Spleen (tissue), 11 donors: ENCODE measurements at regions not wholly inside any gene's neighbourhood (a gene's known extent, or its start where the extent isn't known, plus 50 kb on each side); places are given as distances from the start of the nearest gene placed in this dataset.

ENCODE experiments used
- DNase-seq: peaks from one replicate; pipeline ENCODE4 v3.0.0-alpha.2; 2020
- H3K27ac ChIP-seq, 8 donors: fragments of 200-600 bp; sonication (generic) in 7 of 8; 1 replicate in 4 of 8; 2 replicates in 4 of 8; pipeline versions ENCODE4 v1.5.0 to v1.8.0; 2016 to 2021; ENCODE audit warnings: inconsistent platforms in 4 of 8, mild to moderate bottlenecking in 4 of 8, moderate library complexity in 1 of 8
- H3K27me3 ChIP-seq, 7 donors: fragments of 200-600 bp; sonication (generic) in 6 of 7; replicated peaks in 1 of 7; 1 replicate in 4 of 7; 2 replicates in 3 of 7; pipeline versions ENCODE4 v1.5.0 to v1.8.0; 2016 to 2021; ENCODE audit warnings: inconsistent platforms in 3 of 7, mild to moderate bottlenecking in 1 of 7
- H3K36me3 ChIP-seq, 6 donors: fragments of 200-600 bp; sonication (generic) in 5 of 6; 1 replicate in 4 of 6; 2 replicates in 2 of 6; pipeline versions ENCODE4 v1.5.0 to v1.8.0; 2016 to 2021; ENCODE audit warnings: inconsistent platforms in 2 of 6
- H3K4me1 ChIP-seq, 6 donors: fragments of 200-600 bp; sonication (generic) in 5 of 6; 1 replicate in 3 of 6; 2 replicates in 3 of 6; pipeline versions ENCODE4 v1.5.0 to v1.8.0; 2016 to 2021; ENCODE audit warnings: inconsistent platforms in 3 of 6
- H3K4me3 ChIP-seq, 8 donors: fragments of 200-600 bp; sonication (generic) in 7 of 8; 1 replicate in 4 of 8; 2 replicates in 4 of 8; pipeline versions ENCODE4 v1.5.0 to v1.8.0; 2016 to 2021; ENCODE audit warnings: inconsistent platforms in 4 of 8, mild to moderate bottlenecking in 4 of 8, moderate library complexity in 2 of 8
- H3K9me3 ChIP-seq, 8 donors: fragments of 200-600 bp; sonication (generic) in 7 of 8; 1 replicate in 4 of 8; 2 replicates in 4 of 8; pipeline versions ENCODE4 v1.5.0 to v1.8.0; 2016 to 2021; ENCODE audit warnings: inconsistent platforms in 4 of 8
- POLR2A ChIP-seq, 3 donors: fragments of 450-650 bp; IDR thresholded peaks; one replicate each; pipeline ENCODE4 v1.5.1; 2017; ENCODE audit warnings: antibody characterized with exemption in 3 of 3, mild to moderate bottlenecking in 1 of 3
- POLR2AphosphoS5 ChIP-seq, 3 donors: sonication (generic); formaldehyde crosslinking; IDR thresholded peaks; one replicate each; pipeline ENCODE4 v1.5.1; 2017; ENCODE audit warnings: antibody characterized with exemption in 3 of 3
- WGBS, 5 donors: extraction: QIAGEN DNeasy Blood & Tissue Kit in 3 of 5; methylation state at CpG; one replicate each; pipeline versions ENCODE4 v1.1.5 to v1.1.7; 2013 to 2018; 5-methylcytosine and 5-hydroxymethylcytosine counted together
- intact Hi-C: fragments of 100-400 bp; cut with DNase I; formaldehyde crosslinking; loops from one replicate; pipeline ENCODE4 v1.15.0; 2023; ENCODE audit warnings: low total_unique reads
- TF ChIP-seq, protein P1 (sequence below), 11 experiments: fragments of 200-600 bp in 7 of 11; fragments of 450-650 bp in 4 of 11; sonication (generic) in 4 of 11; IDR thresholded peaks in 8 of 11; conservative IDR thresholded peaks in 3 of 11; 1 replicate in 7 of 11; 2 replicates in 4 of 11; pipeline versions ENCODE4 v1.4.0 to v1.8.0; 2016 to 2021; ENCODE audit warnings: antibody characterized with exemption in 11 of 11, inconsistent platforms in 4 of 11, mild to moderate bottlenecking in 1 of 11
- donor health status: healthy with polysubstance abuse.
- donor health status: DM: no; HTN: no; CAD: no; lungs with moderate emphysema.
- donor health status: DM: no; HTN: no; CAD: no.
- donor health status: Bipolar disorder and iron deficiency.
- donor health status: healthy.
- donor health status: DM: no; HTN: no; CAD: no.
- donor health status: DM: yes; HTN: yes; CAD: no.

DNA sequence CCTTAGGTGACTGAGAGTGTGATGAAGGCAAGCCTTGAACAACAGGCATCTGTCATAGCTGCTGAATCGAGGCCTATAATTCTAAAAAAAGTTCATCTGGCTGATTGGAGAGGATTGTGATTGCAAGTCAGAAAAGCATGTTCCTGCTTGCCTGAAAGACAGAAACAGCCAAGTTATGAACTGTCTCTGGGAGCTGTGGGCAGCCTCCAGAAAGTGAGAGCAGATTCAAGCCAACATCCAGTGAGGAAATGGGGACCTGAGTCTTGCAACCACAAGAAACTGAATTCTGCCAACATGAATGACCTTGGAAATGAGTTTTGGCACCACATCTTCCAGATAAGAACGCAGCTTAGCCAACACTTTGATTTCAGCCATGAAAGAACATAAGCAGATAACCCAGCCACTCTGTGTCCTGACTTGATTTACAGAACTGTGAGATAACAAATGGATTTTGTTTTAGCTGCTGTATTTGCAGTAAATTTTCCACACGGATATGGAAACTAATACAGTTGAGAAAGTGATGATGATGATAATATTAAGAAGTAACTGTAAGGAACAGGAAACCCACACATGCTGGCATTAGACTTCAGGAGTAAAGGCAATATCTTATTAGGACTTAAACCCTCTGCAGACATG lies 240.3 kb upstream of the NDST3 start:
- no peaks in the 10 kb centered on the region for H3K4me1 ChIP-seq
- DNase-seq: no peak
- no peaks in the 10 kb centered on the region for H3K27me3 ChIP-seq
- H3K9me3 ChIP-seq: no peaks in the 10 kb centered on the region
- H3K27ac ChIP-seq: no peak overlapping the region
- H3K36me3 ChIP-seq: no peaks in the 10 kb centered on the region
- 37 to 80% (median 48%) methylated on average over 3 of the region's 3 CpGs for WGBS, 5 donors
- intact Hi-C loops: no loop called here
- H3K4me3 ChIP-seq: no peak overlapping the region
- TF ChIP-seq POLR2A (IDR thresholded peaks at IDR 0.05) (no peak), POLR2AphosphoS5 (IDR thresholded peaks at IDR 0.05) (no peak)
- TF ChIP-seq, protein P1, sequence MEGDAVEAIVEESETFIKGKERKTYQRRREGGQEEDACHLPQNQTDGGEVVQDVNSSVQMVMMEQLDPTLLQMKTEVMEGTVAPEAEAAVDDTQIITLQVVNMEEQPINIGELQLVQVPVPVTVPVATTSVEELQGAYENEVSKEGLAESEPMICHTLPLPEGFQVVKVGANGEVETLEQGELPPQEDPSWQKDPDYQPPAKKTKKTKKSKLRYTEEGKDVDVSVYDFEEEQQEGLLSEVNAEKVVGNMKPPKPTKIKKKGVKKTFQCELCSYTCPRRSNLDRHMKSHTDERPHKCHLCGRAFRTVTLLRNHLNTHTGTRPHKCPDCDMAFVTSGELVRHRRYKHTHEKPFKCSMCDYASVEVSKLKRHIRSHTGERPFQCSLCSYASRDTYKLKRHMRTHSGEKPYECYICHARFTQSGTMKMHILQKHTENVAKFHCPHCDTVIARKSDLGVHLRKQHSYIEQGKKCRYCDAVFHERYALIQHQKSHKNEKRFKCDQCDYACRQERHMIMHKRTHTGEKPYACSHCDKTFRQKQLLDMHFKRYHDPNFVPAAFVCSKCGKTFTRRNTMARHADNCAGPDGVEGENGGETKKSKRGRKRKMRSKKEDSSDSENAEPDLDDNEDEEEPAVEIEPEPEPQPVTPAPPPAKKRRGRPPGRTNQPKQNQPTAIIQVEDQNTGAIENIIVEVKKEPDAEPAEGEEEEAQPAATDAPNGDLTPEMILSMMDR (IDR thresholded peaks at IDR 0.05 in 8 of 11, conservative IDR thresholded peaks at IDR 0.05 in 3 of 11): no peak

GRCh38 chr4:117796677-117797076 lies 237.6 kb upstream of the NDST3 start:
- Histone ChIP-seq H3K27ac (no peak overlapping the region), H3K4me3 (no peak overlapping the region), H3K9me3 (no peaks in the 10 kb centered on the region), H3K36me3 (no peaks in the 10 kb centered on the region), H3K27me3 (no peaks in the 10 kb centered on the region), H3K4me1 (no peaks in the 10 kb centered on the region)
- TF ChIP-seq, protein P1 (IDR thresholded peaks at IDR 0.05 in 8 of 11, conservative IDR thresholded peaks at IDR 0.05 in 3 of 11): no peak
- TF ChIP-seq POLR2AphosphoS5 (IDR thresholded peaks at IDR 0.05) (no peak), POLR2A (IDR thresholded peaks at IDR 0.05) (no peak)
- 50 to 57% (median 56%) methylated on average over 1 of the region's 1 CpG for WGBS, 5 donors
- DNase-seq: no peak
- intact Hi-C loops: no loop called here

DNA sequence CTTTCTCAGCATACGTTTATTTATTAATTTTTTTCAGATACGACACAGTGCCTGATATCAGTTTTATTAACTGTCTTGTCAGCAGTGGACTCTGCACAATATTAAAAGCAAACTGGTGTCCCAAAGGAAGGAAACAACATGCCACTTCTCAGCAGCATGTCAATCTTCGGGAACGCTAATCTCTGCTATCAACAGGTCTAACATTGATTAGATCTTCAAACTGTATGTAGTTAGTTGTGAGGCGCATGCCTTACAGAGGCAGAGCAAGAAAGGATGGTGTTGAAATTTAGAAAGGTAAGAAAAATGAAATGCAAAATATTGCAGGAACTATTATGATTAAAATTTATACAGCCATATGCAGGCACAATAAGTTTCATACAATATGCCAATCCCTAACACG lies 233.7 kb upstream of the NDST3 start:
- Histone ChIP-seq H3K27ac (no peak overlapping the region), H3K27me3 (no peaks in the 10 kb centered on the region), H3K4me3 (no peak overlapping the region), H3K36me3 (no peaks in the 10 kb centered on the region), H3K4me1 (no peaks in the 10 kb centered on the region), H3K9me3 (no peaks in the 10 kb centered on the region)
- no peak for DNase-seq
- intact Hi-C loops: no loop called here
- no peak for TF ChIP-seq POLR2A (IDR thresholded peaks at IDR 0.05)
- TF ChIP-seq POLR2AphosphoS5 (IDR thresholded peaks at IDR 0.05): no peak
- TF ChIP-seq, protein P1 (IDR thresholded peaks at IDR 0.05 in 8 of 11, conservative IDR thresholded peaks at IDR 0.05 in 3 of 11): no peak
- WGBS, 5 donors: 73 to 89% (median 87%) methylated on average over 6 of the region's 6 CpGs

- WGBS, 5 donors: 66 to 84% (median 78%) methylated on average over 2 of the region's 2 CpGs
- Histone ChIP-seq H3K27me3 (no peaks in the 10 kb centered on the region), H3K4me1 (no peaks in the 10 kb centered on the region), H3K27ac (no peak overlapping the region), H3K9me3 (no peaks in the 10 kb centered on the region), H3K36me3 (no peaks in the 10 kb centered on the region), H3K4me3 (no peak overlapping the region)
- intact Hi-C loops: no loop called here
- no peak for DNase-seq
- no peak for TF ChIP-seq POLR2AphosphoS5 (IDR thresholded peaks at IDR 0.05)
- TF ChIP-seq, protein P1 (IDR thresholded peaks at IDR 0.05 in 8 of 11, conservative IDR thresholded peaks at IDR 0.05 in 3 of 11): no peak
- TF ChIP-seq POLR2A (IDR thresholded peaks at IDR 0.05): no peak
Observed at GRCh38 chr4:117801756-117802155, 232.5 kb upstream of the NDST3 start.
